ENCODE measurements at regions not wholly inside any gene's neighbourhood (a gene's known extent, or its start where the extent isn't known, plus 50 kb on each side); places are given as distances from the start of the nearest gene placed in this dataset.
"Not testable (repeated sequence)": the region's sequence is repeated elsewhere in the genome, so short reads cannot be mapped to it uniquely, and the experiment has no call there.

DNA sequence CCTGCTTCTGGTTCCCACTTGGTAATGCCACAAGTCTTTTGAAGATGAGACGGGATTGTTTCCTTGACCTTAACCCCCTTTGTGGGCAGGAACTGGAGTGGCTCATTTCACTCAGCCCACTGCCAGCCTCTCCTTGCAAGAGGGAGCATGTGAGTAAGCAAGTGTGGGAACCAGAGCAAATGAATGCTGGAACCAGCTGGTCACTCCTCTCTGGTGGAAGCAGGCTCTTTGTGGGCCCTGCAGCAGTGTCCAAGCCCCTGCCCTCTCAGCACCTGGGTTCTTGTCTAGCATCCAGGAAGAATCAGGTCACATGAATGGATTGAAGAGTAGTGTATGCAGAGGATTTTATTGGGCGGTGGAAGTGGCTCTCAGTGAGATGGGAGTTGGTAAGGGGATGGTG, 944.5 kb downstream of the QKI start:
- no peak overlapping the region for H3K27ac Mint-ChIP-seq
- peaks cover 20 to 32% of the 10 kb centered on the region in 2 donors for H3K9me3 Mint-ChIP-seq
- no peak for ATAC-seq
- H3K4me3 Mint-ChIP-seq, result no peak overlapping the region
- no peaks in the 10 kb centered on the region for H3K4me1 Mint-ChIP-seq
- no peaks in the 10 kb centered on the region for H3K27me3 Mint-ChIP-seq
- no peak for DNase-seq

DNA sequence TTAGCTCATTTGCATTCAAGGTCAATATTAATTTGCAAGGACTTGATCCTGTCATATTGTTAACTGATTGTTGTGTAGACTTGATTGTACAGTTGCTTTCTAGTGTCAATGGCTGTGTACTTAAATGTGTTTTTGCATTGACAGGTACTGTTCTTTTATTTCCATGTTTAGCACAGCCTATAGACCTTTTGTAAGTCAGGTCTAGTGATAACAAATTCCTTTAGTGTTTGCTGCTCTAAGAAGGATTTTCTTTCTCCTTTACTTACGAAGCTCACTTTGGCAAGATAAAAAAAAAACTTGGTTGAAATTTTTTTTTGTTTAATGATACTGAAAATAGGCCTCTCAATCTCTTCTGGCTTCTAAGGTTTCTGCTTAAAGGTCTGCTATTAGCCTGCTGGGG, 942.3 kb downstream of the QKI start:
- Mint-ChIP-seq H3K4me3 (no peak overlapping the region), H3K9me3 (peaks cover 25 to 37% of the 10 kb centered on the region in 2 donors), H3K4me1 (no peaks in the 10 kb centered on the region), H3K27ac (no peak overlapping the region), H3K27me3 (no peaks in the 10 kb centered on the region)
- ATAC-seq (no peak), DNase-seq (no peak)

DNA sequence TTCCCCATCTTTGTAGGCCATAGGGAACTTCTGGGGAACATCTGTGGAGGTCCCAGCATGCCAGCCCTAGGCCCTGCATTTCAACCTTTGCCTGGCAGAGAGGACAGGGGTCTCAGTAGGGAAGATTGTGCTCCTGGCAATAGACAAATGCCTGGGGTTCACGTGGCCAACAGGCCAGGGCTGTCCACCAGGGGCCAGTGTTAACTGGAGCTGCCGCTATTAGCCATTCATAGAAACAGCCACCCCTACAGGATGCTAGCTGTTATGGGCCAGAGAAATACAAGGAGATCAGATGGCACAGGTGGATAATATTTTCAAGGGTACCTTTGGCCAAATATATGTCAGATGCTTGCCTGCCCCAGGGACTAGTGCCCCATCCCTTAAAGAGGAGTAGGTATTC, 932.9 kb downstream of the QKI start:
- Mint-ChIP-seq H3K27ac (no peak overlapping the region), H3K4me1 (no peaks in the 10 kb centered on the region), H3K4me3 (no peak overlapping the region), H3K27me3 (no peaks in the 10 kb centered on the region), H3K9me3 (peaks cover 5 to 19% of the 10 kb centered on the region in 2 donors)
- ATAC-seq (no peak), DNase-seq (no peak)

DNA sequence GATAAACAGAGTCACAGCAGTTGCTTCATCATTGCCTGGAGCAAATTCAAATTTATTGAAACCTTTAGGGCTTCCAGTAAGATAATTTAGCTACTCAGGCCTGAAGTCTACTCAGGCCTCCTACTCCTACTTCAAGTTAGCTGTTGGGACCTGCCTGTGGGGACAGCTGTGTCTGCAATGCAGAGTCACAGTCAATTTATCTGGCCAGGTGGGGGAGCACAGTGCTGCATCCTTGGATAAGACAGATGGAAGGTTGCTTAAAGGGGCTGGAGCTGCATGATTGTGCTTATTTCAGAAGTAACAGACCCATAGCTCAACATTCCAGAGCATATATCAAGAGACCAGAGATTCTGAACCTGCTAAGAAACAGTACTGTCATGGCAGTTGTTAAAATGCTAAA, 932.1 kb downstream of the QKI start:
- DNase-seq (no peak), ATAC-seq (no peak)
- H3K27me3 Mint-ChIP-seq, result no peaks in the 10 kb centered on the region
- H3K9me3 Mint-ChIP-seq, result peaks cover 5 to 23% of the 10 kb centered on the region in 2 donors
- no peak overlapping the region for H3K4me3 Mint-ChIP-seq
- no peak overlapping the region for H3K27ac Mint-ChIP-seq
- no peaks in the 10 kb centered on the region for H3K4me1 Mint-ChIP-seq

DNA sequence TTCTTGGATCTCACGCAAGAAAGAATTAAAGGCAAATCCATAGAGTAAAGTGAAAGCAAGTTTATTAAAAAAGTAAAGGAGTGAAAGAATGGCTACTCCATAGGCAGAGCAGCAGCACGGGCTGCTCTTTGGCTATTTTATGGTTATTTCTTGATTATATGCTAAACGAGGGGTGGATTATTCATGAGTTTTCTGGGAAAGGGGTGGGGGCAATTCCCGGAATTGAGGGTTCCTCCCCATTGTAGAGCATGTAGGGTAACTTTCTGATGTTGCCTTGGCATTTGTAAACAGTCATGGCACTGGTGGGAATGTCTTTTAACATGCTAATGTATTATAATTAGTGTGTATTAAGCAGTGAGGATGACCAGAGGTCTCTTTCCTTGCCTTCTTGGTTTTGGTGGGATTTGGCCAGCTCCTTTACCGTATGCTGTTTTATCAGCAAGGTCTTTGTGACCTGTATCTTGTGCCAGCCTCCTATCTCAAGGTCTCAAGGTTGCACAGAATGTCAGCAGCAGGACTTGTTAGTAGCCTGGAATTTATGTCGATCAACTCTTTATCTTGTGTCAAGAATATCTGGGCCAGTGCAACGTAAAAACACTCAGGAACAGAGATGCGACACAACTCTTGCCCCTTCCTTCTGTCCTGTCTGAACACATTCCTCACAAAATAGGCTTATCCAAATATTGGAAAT, 931.4 kb downstream of the QKI start:
- peaks cover 5 to 23% of the 10 kb centered on the region in 2 donors for H3K9me3 Mint-ChIP-seq
- no peaks in the 10 kb centered on the region for H3K4me1 Mint-ChIP-seq
- H3K27me3 Mint-ChIP-seq, result no peaks in the 10 kb centered on the region
- H3K4me3 Mint-ChIP-seq, result no peak overlapping the region
- DNase-seq (no peak), ATAC-seq (no peak)
- H3K27ac Mint-ChIP-seq, result no peak overlapping the region

DNA sequence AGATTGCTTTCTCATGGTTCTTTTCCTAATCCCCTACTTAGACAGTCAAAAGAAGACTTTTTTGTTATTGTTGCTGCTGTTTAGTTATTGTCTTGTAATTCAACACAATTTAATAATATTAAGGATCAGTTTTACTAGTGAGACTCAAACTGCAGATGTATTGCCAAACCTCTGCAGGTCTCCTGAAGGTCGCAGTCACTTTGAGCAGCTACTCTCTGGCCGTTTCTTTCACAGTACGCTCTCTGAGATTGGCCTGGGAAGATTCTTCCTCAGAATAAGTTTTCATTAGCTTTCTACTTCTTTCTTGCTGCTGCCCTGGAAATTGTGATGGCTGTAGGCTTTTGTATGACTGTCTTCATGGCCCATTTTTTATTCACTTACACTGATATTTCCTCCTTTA, 930.8 kb downstream of the QKI start:
- no peak for DNase-seq
- Mint-ChIP-seq H3K27ac (no peak overlapping the region), H3K27me3 (no peaks in the 10 kb centered on the region), H3K9me3 (peaks cover 5 to 23% of the 10 kb centered on the region in 2 donors), H3K4me1 (no peaks in the 10 kb centered on the region), H3K4me3 (no peak overlapping the region)
- ATAC-seq, result no peak

DNA sequence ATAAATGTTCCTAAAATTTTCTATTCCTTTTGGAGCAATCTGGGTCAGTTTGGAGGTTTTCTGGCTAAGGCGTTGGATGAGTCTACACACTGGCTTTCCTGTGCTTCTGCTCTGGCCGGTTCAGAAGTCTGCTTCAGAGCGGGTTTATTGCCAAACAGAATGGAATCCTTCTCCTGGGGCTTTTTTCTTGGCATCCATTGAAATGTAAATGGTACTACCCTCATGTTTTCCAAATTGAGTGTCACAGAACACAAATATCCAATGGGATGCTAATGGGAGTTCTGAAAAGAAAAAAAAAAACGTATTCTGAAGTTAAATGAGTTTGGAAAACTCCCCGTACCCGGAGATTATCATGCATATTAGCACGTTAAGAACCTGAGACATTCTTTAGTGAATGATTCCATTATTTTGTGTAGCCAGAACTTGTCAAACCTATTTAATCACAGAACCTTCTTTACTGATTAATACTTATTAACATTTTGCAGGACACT, 930.3 kb downstream of the QKI start:
- H3K27ac Mint-ChIP-seq, result no peak overlapping the region
- H3K27me3 Mint-ChIP-seq, result no peaks in the 10 kb centered on the region
- no peak overlapping the region for H3K4me3 Mint-ChIP-seq
- H3K9me3 Mint-ChIP-seq, result peaks cover 5 to 23% of the 10 kb centered on the region in 2 donors
- DNase-seq, result no peak
- no peak for ATAC-seq
- H3K4me1 Mint-ChIP-seq, result no peaks in the 10 kb centered on the region

DNA sequence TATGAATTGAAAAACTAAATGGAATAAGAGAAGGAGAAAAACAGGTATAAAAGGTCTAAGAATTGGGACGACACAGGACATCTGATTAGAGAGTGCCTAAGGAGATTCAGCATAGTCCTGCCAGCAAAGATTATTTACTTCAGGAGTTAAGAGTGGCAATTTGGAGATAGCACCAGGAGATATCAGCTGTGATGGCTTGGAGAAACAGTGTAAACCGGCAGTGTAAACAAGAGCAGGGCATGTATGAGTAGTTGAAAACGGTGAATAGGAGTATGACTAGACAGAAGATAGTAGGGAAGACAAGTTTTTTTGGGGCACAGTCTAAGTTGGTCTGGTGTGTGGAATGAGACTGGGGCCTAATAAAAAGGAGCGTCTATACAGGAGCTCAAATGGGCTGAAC, 924.9 kb downstream of the QKI start:
- H3K27ac Mint-ChIP-seq, ATAC-seq, H3K27me3 Mint-ChIP-seq, DNase-seq, H3K4me3 Mint-ChIP-seq, H3K4me1 Mint-ChIP-seq: not testable (repeated sequence)
- H3K9me3 Mint-ChIP-seq, result peaks cover 0 to 28% of the 10 kb centered on the region in 2 donors

DNA sequence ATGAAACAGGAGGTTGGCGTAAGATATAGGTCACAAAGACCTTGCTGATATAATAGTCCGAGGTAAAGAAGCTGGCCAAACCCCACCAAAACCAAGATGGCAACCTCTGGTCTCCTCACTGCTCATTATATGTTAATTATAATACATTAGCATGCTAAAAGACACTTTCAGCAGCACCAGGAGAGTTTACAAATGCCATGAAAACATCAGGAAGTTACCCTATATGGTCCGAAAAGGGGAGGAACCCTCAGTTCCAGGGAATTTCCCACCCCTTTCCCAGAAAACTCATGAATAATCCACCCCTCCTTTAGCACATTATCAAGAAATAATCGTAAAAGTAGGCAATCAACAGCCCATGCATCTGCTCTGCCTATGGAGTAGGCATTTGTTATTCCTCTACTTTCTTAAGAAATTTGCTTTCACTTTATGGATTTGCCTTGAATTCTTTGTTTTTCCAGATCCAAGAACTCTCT, 923.4 kb downstream of the QKI start:
- DNase-seq (no peak), ATAC-seq (no peak)
- Mint-ChIP-seq H3K9me3 (peaks cover 0 to 14% of the 10 kb centered on the region in 2 donors), H3K4me3 (no peak overlapping the region), H3K27me3 (no peaks in the 10 kb centered on the region), H3K27ac (no peak overlapping the region), H3K4me1 (no peaks in the 10 kb centered on the region)

DNA sequence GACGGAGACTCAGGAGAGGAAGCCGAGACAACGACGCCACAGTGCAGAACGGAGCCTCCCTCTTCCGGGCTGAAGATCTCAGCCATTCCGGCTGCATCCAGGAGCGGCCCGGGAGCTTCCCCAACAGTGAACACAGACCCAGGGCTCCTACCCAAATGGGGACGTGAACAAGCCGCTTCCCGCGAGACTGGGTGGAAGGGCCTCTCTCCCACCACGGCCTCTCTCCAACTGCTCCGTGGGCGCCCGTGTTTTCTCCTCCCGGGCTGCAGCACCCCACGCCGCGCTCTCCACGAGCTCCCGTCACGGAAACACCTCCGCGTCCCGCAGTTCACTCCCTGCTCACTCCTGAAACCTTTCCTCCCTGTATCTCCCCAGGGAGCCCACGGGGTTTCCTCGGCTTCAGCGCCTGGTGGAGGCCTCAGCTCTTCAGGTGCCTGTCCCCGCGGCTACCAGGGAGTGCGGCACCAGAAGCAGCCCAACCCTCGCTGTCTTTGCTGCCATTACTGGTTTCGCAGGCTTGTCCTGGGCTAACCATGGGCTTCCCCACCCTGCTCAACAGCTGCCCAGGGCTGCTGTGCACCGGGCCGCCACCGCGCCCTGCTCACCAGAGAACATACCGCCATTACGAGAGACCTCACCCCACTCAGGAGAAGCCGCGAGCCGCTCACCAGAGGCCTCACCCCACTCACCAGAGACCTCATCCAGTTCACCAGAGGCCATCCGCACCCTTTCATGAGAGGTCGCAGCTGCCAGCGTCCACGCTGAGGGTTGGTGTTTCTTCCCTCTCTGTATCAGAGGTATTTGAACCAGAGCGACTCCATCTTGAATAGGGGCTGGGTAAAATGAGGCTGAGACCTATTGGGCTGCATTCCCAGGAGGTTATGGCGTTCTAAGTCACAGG, 922.8 kb downstream of the QKI start:
- H3K27me3 Mint-ChIP-seq, result no peaks in the 10 kb centered on the region
- H3K9me3 Mint-ChIP-seq, result peaks cover 0 to 7% of the 10 kb centered on the region in 2 donors
- ATAC-seq (no peak), DNase-seq (no peak)
- H3K4me3 Mint-ChIP-seq, result no peak overlapping the region
- H3K4me1 Mint-ChIP-seq, result no peaks in the 10 kb centered on the region
- no peak overlapping the region for H3K27ac Mint-ChIP-seq

DNA sequence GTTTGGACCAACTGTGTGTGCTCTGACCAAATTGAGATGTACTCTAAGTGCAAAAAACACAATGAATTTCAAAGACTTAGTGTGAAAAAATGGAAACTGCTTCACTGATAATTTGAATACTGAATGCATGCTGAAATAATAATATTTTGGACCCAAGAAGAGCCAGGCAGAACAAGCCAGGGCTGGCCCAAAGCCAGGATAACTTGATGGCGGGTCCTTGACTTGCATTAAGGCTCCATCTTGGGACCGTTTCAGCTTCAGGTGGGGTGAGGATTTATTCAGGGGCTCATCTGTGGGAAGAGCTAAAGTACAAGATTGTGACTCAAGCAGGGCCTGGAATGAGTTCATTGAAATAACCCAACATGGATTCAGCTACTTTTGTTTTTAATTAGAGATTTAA, 921.9 kb downstream of the QKI start:
- Mint-ChIP-seq H3K27ac (no peak overlapping the region), H3K9me3 (peaks cover 0 to 6% of the 10 kb centered on the region in 2 donors), H3K4me3 (no peak overlapping the region), H3K4me1 (no peaks in the 10 kb centered on the region), H3K27me3 (no peaks in the 10 kb centered on the region)
- ATAC-seq (no peak), DNase-seq (no peak)

DNA sequence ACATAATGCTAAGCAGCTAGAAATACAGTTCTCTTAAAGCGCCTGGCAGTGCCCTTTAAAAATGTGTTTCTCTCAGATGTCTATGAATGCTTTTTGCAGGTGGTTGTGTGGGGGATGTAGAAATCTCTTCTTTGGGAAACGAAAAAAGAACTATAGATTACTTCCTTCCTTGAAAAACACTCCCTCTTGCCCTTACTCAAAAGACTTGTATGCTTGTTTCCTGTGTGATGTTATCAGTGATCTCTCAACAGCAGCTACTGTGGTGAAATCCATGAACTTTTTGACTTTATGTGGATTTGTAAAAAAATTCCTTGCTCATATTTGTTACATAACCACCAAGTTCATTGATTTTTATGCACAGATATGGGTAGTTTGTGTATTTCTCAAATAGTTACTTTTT, 916.5 kb downstream of the QKI start:
- ATAC-seq (no peak), DNase-seq (no peak)
- no peaks in the 10 kb centered on the region for H3K4me1 Mint-ChIP-seq
- H3K4me3 Mint-ChIP-seq, result no peak overlapping the region
- no peaks in the 10 kb centered on the region for H3K27me3 Mint-ChIP-seq
- H3K27ac Mint-ChIP-seq, result no peak overlapping the region
- H3K9me3 Mint-ChIP-seq, result no peaks in the 10 kb centered on the region

DNA sequence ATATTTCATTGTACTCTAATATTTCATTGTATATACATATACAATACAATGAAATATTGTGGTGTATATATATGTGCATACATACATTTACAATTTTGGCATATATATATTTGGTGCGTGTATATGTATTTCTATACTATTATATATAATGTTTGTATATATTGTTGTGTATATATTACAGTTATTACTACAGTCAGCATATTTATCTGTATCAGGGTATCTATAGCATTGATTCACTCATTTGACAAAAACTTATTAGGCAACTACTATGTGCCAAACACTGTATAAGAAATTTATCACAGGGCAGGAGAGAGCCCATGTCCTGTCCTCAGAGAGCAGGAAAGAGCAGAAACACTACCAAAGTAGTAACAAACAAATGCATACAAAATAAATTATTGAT, 910.6 kb downstream of the QKI start:
- Mint-ChIP-seq H3K4me1 (no peaks in the 10 kb centered on the region), H3K4me3 (no peak overlapping the region), H3K27ac (no peak overlapping the region), H3K27me3 (no peaks in the 10 kb centered on the region), H3K9me3 (peaks cover 0 to 7% of the 10 kb centered on the region in 2 donors)
- DNase-seq (no peak), ATAC-seq (no peak)

DNA sequence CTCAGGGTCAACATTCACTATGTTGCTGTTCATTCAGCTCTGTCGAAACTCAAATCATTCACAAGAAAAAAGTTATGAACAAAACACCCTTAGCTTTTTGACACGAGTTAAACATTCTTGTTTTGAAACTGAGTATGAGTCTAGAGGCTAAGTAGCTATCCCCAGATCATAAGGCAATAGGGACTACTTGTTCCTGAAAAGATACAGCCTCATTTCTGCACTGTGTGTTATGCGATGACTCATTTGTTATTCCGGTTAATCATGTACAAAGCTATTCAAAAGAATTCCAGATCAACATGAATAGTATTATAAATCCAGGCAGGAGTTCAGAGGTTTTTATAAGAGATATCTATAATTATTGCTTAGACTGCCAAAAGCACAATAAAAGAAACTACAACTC, 908.0 kb downstream of the QKI start:
- DNase-seq, result no peak
- H3K27ac Mint-ChIP-seq, result no peak overlapping the region

DNA sequence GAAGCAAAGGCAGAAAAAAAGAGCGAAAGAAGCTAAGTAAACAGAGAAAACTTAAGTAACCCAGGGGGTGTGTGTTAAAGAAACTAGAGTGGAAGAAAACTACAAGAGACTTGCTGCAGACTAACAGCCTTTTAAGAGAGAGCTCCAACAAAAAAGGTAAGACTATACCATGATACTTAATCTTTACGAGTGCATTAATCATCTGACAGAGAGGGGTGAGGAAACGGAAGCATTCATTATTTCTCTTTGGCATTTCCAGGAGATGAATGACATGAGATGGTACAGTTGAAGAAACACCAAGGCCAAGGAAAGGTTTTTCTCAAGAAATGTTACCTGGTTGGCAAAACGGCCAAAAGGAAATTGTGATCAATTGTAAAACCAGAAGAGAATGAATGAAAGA, 906.8 kb downstream of the QKI start:
- Mint-ChIP-seq H3K4me1 (no peaks in the 10 kb centered on the region), H3K27ac (no peak overlapping the region), H3K4me3 (no peak overlapping the region), H3K9me3 (peaks cover 0 to 12% of the 10 kb centered on the region in 2 donors), H3K27me3 (no peaks in the 10 kb centered on the region)
- DNase-seq (no peak), ATAC-seq (no peak)

More for the DNA sequence above, 908.0 kb downstream of the QKI start:
- ATAC-seq, result no peak
- Mint-ChIP-seq H3K9me3 (peaks cover 0 to 12% of the 10 kb centered on the region in 2 donors), H3K27me3 (no peaks in the 10 kb centered on the region), H3K4me3 (no peak overlapping the region), H3K4me1 (no peaks in the 10 kb centered on the region)

DNA sequence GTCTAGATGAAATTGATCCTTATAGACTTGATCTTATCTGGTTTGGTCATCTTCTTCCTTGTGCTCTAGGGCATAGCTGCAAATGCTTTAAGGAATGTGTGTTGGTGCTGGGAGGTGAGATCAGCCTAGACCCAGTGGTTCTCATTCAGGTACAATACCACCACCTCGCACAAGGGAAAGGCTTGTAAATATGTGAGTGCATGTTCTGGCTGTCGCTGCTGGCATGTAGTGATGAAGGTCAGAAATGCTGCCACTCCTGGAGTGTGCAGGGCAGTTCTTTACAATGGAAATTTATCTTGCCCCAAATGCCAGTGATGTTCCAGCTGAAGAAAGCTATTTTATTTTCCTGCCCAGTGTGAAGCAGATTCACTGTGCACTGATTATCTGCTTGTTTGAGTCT, 900.9 kb downstream of the QKI start:
- H3K27me3 Mint-ChIP-seq, result no peaks in the 10 kb centered on the region
- no peaks in the 10 kb centered on the region for H3K4me1 Mint-ChIP-seq
- DNase-seq, result no peak
- H3K9me3 Mint-ChIP-seq, result peaks cover 0 to 5% of the 10 kb centered on the region in 2 donors
- ATAC-seq, result no peak
- H3K4me3 Mint-ChIP-seq, result no peak overlapping the region
- no peak overlapping the region for H3K27ac Mint-ChIP-seq

Data from stimulated activated naive CD8-positive, alpha-beta T cell treated with anti-CD3 and anti-CD28 coated beads, Interleukin-15, amount 100 ng/mL, for 72 hours (primary cell).